K562 (cell line): ENCODE measurements at regions not wholly inside any gene's neighbourhood (a gene's known extent, or its start where the extent isn't known, plus 50 kb on each side); places are given as distances from the start of the nearest gene placed in this dataset.

Experiments used
- ATAC-seq: fragments of 200-7000 bp; cut with Tn5 transposase; 3 replicates; pipeline ENCODE4 v1.9.1; 2020; ENCODE audit warnings: moderate library complexity
- BruUV-seq: library from RNA; stranded (reverse); fragments of 400-500 nt; replicated peaks from 2 replicates; lab custom pipeline; 2021; lab: Mats Ljungman, UMichigan
- CTCF ChIA-PET: fragments of 300-600 bp; formaldehyde crosslinking; extraction: SDS; loops from one replicate; lab custom pipeline; 2021; ENCODE audit warnings: low intra/inter-chr PET ratio; lab: Yijun Ruan, JAX
- POLR2A ChIA-PET: fragments of 300-600, 350-650 bp; sonication (Branson Sonifier 250); formaldehyde crosslinking; extraction: SDS; loops from one replicate; lab custom pipeline; 2021; ENCODE audit warnings: antibody characterized with exemption, inconsistent platforms; lab: Yijun Ruan, JAX
- DNase-seq, 4 experiments: peaks; one replicate each; pipeline versions ENCODE4 v3.0.0 to v3.0.0-alpha.2; 2011 to 2018; ENCODE audit warnings: low spot score in 3 of 4, mixed read lengths in 3 of 4; ENCODE audit errors: extremely low read depth in 1 of 4
- FAIRE-seq: peaks from 2 replicates; lab custom pipeline; 2011; peaks lifted over from hg19 to GRCh38; lab: Jason Lieb, UNC
- H2AFZ ChIP-seq: 2 replicates; pipeline ENCODE4 v1.6.0; 2011; ENCODE audit warnings: low read depth, low read length, control low read depth, inconsistent platforms
- H3K27ac ChIP-seq: fragments of 200-600 bp; 3 replicates; pipeline ENCODE4 v1.8.0; 2011; ENCODE audit warnings: low read depth, mild to moderate bottlenecking, control low read depth, inconsistent platforms, low read length, moderate library complexity, mixed read lengths; ENCODE audit errors: extremely low read depth
- H3K27me3 ChIP-seq, 2 experiments: fragments of 300-600 bp in 1 of 2; 2 replicates in 1 of 2; 3 replicates in 1 of 2; pipeline versions ENCODE4 v1.6.0 to v1.8.0; 2011; ENCODE audit warnings: inconsistent platforms in 2 of 2, low read length in 2 of 2, mild to moderate bottlenecking in 1 of 2, mixed read lengths in 1 of 2, moderate library complexity in 1 of 2; ENCODE audit not compliant: control insufficient read depth in 2 of 2, insufficient read depth in 2 of 2
- H3K36me3 ChIP-seq: fragments of 300-600 bp; 3 replicates; pipeline ENCODE4 v1.8.0; 2011; ENCODE audit warnings: mild to moderate bottlenecking, low read length, inconsistent platforms; ENCODE audit not compliant: control insufficient read depth, insufficient read depth
- H3K4me1 ChIP-seq, 2 experiments: fragments of 200-600 bp in 1 of 2; replicated peaks in 1 of 2; 2 replicates in 1 of 2; 3 replicates in 1 of 2; pipeline versions ENCODE4 v1.5.1 to v1.8.0; 2011; ENCODE audit warnings: inconsistent platforms in 2 of 2, low read length in 2 of 2, mild to moderate bottlenecking in 1 of 2, mixed read lengths in 1 of 2, moderate library complexity in 1 of 2; ENCODE audit not compliant: control insufficient read depth in 2 of 2, insufficient read depth in 2 of 2
- H3K4me2 ChIP-seq: 2 replicates; pipeline ENCODE4 v1.6.1; 2011; ENCODE audit warnings: low read length, control low read depth, inconsistent platforms, mixed read lengths; ENCODE audit not compliant: insufficient read depth
- H3K4me3 ChIP-seq: fragments of 200-600 bp; sonication (generic), shearing (Covaris generic); 2 replicates; pipeline ENCODE4 v1.5.1; 2016; ENCODE audit warnings: control low read depth, inconsistent platforms
- H3K79me2 ChIP-seq: fragments of 200-600 bp; 3 replicates; pipeline ENCODE4 v1.8.0; 2011; ENCODE audit warnings: low read length, inconsistent platforms; ENCODE audit not compliant: control insufficient read depth, insufficient read depth
- H3K9ac ChIP-seq, 2 experiments: 2 replicates each; pipeline versions ENCODE4 v1.6.0 to v1.6.1; 2011; ENCODE audit warnings: low read depth in 2 of 2, low read length in 2 of 2, control low read depth in 1 of 2, inconsistent platforms in 1 of 2, mild to moderate bottlenecking in 1 of 2, mixed read lengths in 1 of 2; ENCODE audit not compliant: insufficient read depth in 1 of 2
- H3K9me1 ChIP-seq: one replicate; pipeline ENCODE4 v1.6.0; 2011; ENCODE audit warnings: inconsistent platforms, mild to moderate bottlenecking, low read length, moderate library complexity; ENCODE audit not compliant: control insufficient read depth, insufficient read depth
- H3K9me3 ChIP-seq: replicated peaks from 2 replicates; pipeline ENCODE4 v1.5.1; 2011; ENCODE audit warnings: low read depth, low read length, inconsistent platforms; ENCODE audit not compliant: control insufficient read depth, insufficient read depth
- H4K20me1 ChIP-seq: replicated peaks from 2 replicates; pipeline ENCODE4 v1.6.1; 2011; ENCODE audit warnings: low read length, inconsistent platforms, mixed read lengths; ENCODE audit not compliant: control insufficient read depth, insufficient read depth
- CBFA2T2 ChIP-seq: fragments of 450-650 bp; conservative IDR thresholded peaks from 2 replicates; pipeline ENCODE4 v1.6.1; 2017; ENCODE audit warnings: mild to moderate bottlenecking
- ESRRA ChIP-seq: fragments of 450-650 bp; IDR thresholded peaks from 2 replicates; pipeline ENCODE4 v1.6.1; 2014; ENCODE audit warnings: low read depth, mild to moderate bottlenecking, moderate library complexity, borderline replicate concordance
- ETV6 ChIP-seq, 3 experiments: fragments of 150-350 bp in 1 of 3; sonication (generic) in 1 of 3; formaldehyde crosslinking in 1 of 3; IDR thresholded peaks; 2 replicates each; pipeline versions ENCODE4 v1.6.1 to v1.8.0; 2014 to 2022; ENCODE audit warnings: borderline replicate concordance in 2 of 3, low read depth in 2 of 3, antibody characterized with exemption in 1 of 3, low read length in 1 of 3, mild to moderate bottlenecking in 1 of 3, missing genetic modification reagents in 1 of 3
- EWSR1 ChIP-seq: fragments of 450-650 bp; IDR thresholded peaks from 2 replicates; pipeline ENCODE4 v1.6.1; 2018; ENCODE audit warnings: borderline replicate concordance, mild to moderate bottlenecking, low read depth, moderate library complexity; ENCODE audit not compliant: partially characterized antibody
- HMGN3 ChIP-seq: IDR thresholded peaks from 2 replicates; pipeline ENCODE4 v1.6.1; 2011; ENCODE audit warnings: borderline replicate concordance, low read depth, mild to moderate bottlenecking, mixed read lengths, low read length; ENCODE audit not compliant: insufficient read length; ENCODE audit errors: extremely low read depth
- KLF6 ChIP-seq: fragments of 250-450 bp; sonication (Bioruptor Pico); IDR thresholded peaks from 2 replicates; pipeline ENCODE4 v1.4.0; 2020; ENCODE audit warnings: mild to moderate bottlenecking, moderate library complexity, borderline replicate concordance
- MNT ChIP-seq, 2 experiments: fragments of 450-650 bp; conservative IDR thresholded peaks; 2 replicates each; pipeline ENCODE4 v1.6.1; 2017; ENCODE audit warnings: mild to moderate bottlenecking in 2 of 2, moderate library complexity in 2 of 2
- MTF1 ChIP-seq: fragments of 250-450 bp; sonication (Bioruptor Pico); IDR thresholded peaks from 2 replicates; pipeline ENCODE4 v1.9.0; 2021; ENCODE audit warnings: moderate library complexity, mild to moderate bottlenecking, inconsistent platforms, borderline replicate concordance
- MYC ChIP-seq, 2 experiments: fragments of 250-450 bp in 1 of 2; sonication (Bioruptor Pico) in 1 of 2; IDR thresholded peaks; 2 replicates each; pipeline versions ENCODE4 v1.5.1 to v1.6.1; 2012 to 2021; ENCODE audit warnings: low read depth in 2 of 2, borderline replicate concordance in 1 of 2, improper control_type of control experiment in 1 of 2, low read length in 1 of 2, mild to moderate bottlenecking in 1 of 2, moderate library complexity in 1 of 2
- NBN ChIP-seq: fragments of 450-650 bp; IDR thresholded peaks from 2 replicates; pipeline ENCODE4 v1.6.1; 2016; ENCODE audit warnings: low read depth, mild to moderate bottlenecking
- NFE2L1 ChIP-seq: fragments of 450-650 bp; IDR thresholded peaks from 2 replicates; pipeline ENCODE4 v1.6.1; 2016; ENCODE audit warnings: missing genetic modification characterization, low read depth, mild to moderate bottlenecking, missing compliant biosample characterization, moderate library complexity, borderline replicate concordance
- OTX1 ChIP-seq: fragments of 450-650 bp; formaldehyde crosslinking; IDR thresholded peaks from 2 replicates; pipeline ENCODE4 v1.4.0; 2022; ENCODE audit warnings: mild to moderate bottlenecking
- ZBTB49 ChIP-seq: sonication (generic); formaldehyde crosslinking; IDR thresholded peaks from 2 replicates; pipeline ENCODE4 v1.8.0; 2022; ENCODE audit warnings: missing genetic modification reagents, mild to moderate bottlenecking, borderline replicate concordance
- ZNF134 ChIP-seq: fragments of 250-450 bp; sonication (Bioruptor Pico); conservative IDR thresholded peaks from 2 replicates; pipeline ENCODE4 v1.4.0; 2020
- ZNF655 ChIP-seq: fragments of 250-450 bp; sonication (Bioruptor Pico); IDR thresholded peaks from 2 replicates; pipeline ENCODE4 v1.5.0; 2021
- WGBS: fragments of 100-300 bp; shearing (Covaris generic); methylation state at CpG from one replicate; pipeline ENCODE4 v1.1.6; 2016; ENCODE audit warnings: low coverage, mixed read lengths; ENCODE audit not compliant: insufficient coverage; ENCODE audit errors: missing lambda C conversion rate; 5-methylcytosine and 5-hydroxymethylcytosine counted together
- in situ Hi-C: fragments of 300-500 bp; cut with MboI; formaldehyde crosslinking; loops from 4 replicates; pipeline ENCODE4 v1.15.0; 2018; ENCODE audit warnings: inconsistent platforms, mixed read lengths
- intact Hi-C: fragments of 100-400 bp; cut with micrococcal nuclease; formaldehyde crosslinking; loops from 2 replicates; pipeline ENCODE4 v1.14.2; 2022

GRCh38 chr14:26996246-26996645, 398.4 kb upstream of the NOVA1 start (continued):
- TF ChIP-seq KLF6 (CRISPR knock-in tag), result no peak
- no peak for TF ChIP-seq CBFA2T2
- no peak for TF ChIP-seq OTX1 (CRISPR knock-in tag)
- no peak for TF ChIP-seq ETV6 (IDR thresholded peaks at IDR 0.05; ENCODE audit: borderline replicate concordance in 1 of 2, low read depth in 2 of 2, low read length in 1 of 2)
- no peak for TF ChIP-seq ETV6 (CRISPR knock-in tag; IDR thresholded peaks at IDR 0.05; ENCODE audit: borderline replicate concordance)
- TF ChIP-seq, all 486 proteins: peak for 0

GRCh38 chr14:27002179-27002578, 404.3 kb upstream of the NOVA1 start:
- Histone ChIP-seq H3K4me2 (no peak overlapping the region), H3K27me3 (no peaks in the 10 kb centered on the region), H3K4me3 (no peak overlapping the region), H3K36me3 (no peaks in the 10 kb centered on the region), H3K9ac (no peak overlapping the region), H3K9me3 (no peaks in the 10 kb centered on the region), H4K20me1 (no peaks in the 10 kb centered on the region), H3K4me1 (no peaks in the 10 kb centered on the region), H3K9me1 (no peaks in the 10 kb centered on the region), H3K79me2 (no peaks in the 10 kb centered on the region), H2AFZ (no peak overlapping the region), H3K27ac (no peak overlapping the region)
- ChIA-PET CTCF (no interaction called here), POLR2A (no interaction called here)
- ATAC-seq, result no peak
- BruUV-seq, result no TSS peak
- in situ Hi-C loops (no loop called here), intact Hi-C loops (no loop called here)
- WGBS, result 40% methylated on average over 2 of the region's 2 CpGs
- no peak for DNase-seq
- FAIRE-seq, result no peak
- TF ChIP-seq ZNF134 (CRISPR knock-in tag) (no peak), NFE2L1 (tag) (no peak), MTF1 (no peak), MYC (IDR thresholded peaks at IDR 0.05; ENCODE audit: low read depth, low read length) (no peak), MYC (CRISPR knock-in tag; IDR thresholded peaks at IDR 0.05; ENCODE audit: borderline replicate concordance, low read depth) (no peak), NBN (no peak), ESRRA (no peak), ZBTB49 (no peak), ZNF655 (CRISPR knock-in tag) (no peak), EWSR1 (no peak), HMGN3 (no peak), MNT (conservative IDR thresholded peaks at IDR 0.05) (no peak)
